GM21528 (cell line): ENCODE measurements at regions not wholly inside any gene's neighbourhood (a gene's known extent, or its start where the extent isn't known, plus 50 kb on each side); places are given as distances from the start of the nearest gene placed in this dataset.
"Not testable (repeated sequence)": the region's sequence is repeated elsewhere in the genome, so short reads cannot be mapped to it uniquely, and the experiment has no call there.

Experiments used
- ATAC-seq: cut with Tn5 transposase; IDR thresholded peaks from one replicate; pipeline ENCODE4 v1.9.1; 2021; ENCODE audit warnings: mild to moderate bottlenecking, moderate library complexity; ENCODE audit not compliant: unreplicated experiment, low FRiP score

GRCh38 chr2:66251573-66251972 is 183.4 kb upstream of the MEIS1 start:
- no peak for ATAC-seq

GRCh38 chr2:66249089-66249488 is 185.8 kb upstream of the MEIS1 start:
- ATAC-seq: not testable (repeated sequence)

GRCh38 chr2:66243809-66244208 is 191.1 kb upstream of the MEIS1 start:
- not testable (repeated sequence) for ATAC-seq

GRCh38 chr2:66242888-66243287 is 192.0 kb upstream of the MEIS1 start:
- not testable (repeated sequence) for ATAC-seq

GRCh38 chr2:66242099-66242789 is 192.7 kb upstream of the MEIS1 start:
- no peak for ATAC-seq

GRCh38 chr2:66240286-66240685 is 194.6 kb upstream of the MEIS1 start:
- ATAC-seq: no peak

- no peak for ATAC-seq
Measured at GRCh38 chr2:66239655-66240054, 195.3 kb upstream of the MEIS1 start.

GRCh38 chr2:66237803-66238379 is 197.0 kb upstream of the MEIS1 start:
- no peak for ATAC-seq

GRCh38 chr2:66236816-66237802 is 197.8 kb upstream of the MEIS1 start:
- no peak for ATAC-seq

GRCh38 chr2:66236067-66236685 is 198.7 kb upstream of the MEIS1 start:
- no peak for ATAC-seq

GRCh38 chr2:66235428-66235827 is 199.5 kb upstream of the MEIS1 start:
- ATAC-seq: no peak

- ATAC-seq: no peak
Measured at GRCh38 chr2:66233981-66234380, 200.9 kb upstream of the MEIS1 start.

- no peak for ATAC-seq
Measured at GRCh38 chr2:66228128-66228547, 206.8 kb upstream of the MEIS1 start.

GRCh38 chr2:66217039-66217585 is 217.8 kb upstream of the MEIS1 start:
- ATAC-seq: no peak

GRCh38 chr2:66212749-66213148 is 222.2 kb upstream of the MEIS1 start:
- no peak for ATAC-seq

- ATAC-seq: no peak
Measured at GRCh38 chr2:66202586-66202985, 232.3 kb upstream of the MEIS1 start.

GRCh38 chr2:66201242-66201641 is 233.7 kb upstream of the MEIS1 start:
- no peak for ATAC-seq

GRCh38 chr2:66198873-66199272 is 236.1 kb upstream of the MEIS1 start:
- ATAC-seq: no peak

GRCh38 chr2:66192888-66193287 is 242.0 kb upstream of the MEIS1 start:
- ATAC-seq: no peak

GRCh38 chr2:66191311-66191710 is 243.6 kb upstream of the MEIS1 start:
- ATAC-seq: no peak
